ENCODE measurements at regions not wholly inside any gene's neighbourhood (a gene's known extent, or its start where the extent isn't known, plus 50 kb on each side); places are given as distances from the start of the nearest gene placed in this dataset.
A peak's percentile ranks its signal among the peaks of the same experiment; 100 is the strongest.

- peaks cover 0 to 30% (median 12%) of the 10 kb centered on the region in 7 donors for H3K27me3 ChIP-seq
- TF ChIP-seq CTCF (IDR thresholded peaks at IDR 0.05) = no peak
- H3K36me3 ChIP-seq = no peaks in the 10 kb centered on the region
- no peak overlapping the region for H3K27ac ChIP-seq
- DNase-seq (no peak), ATAC-seq (peak in 1 of 8 donors; percentile 59)
- intact Hi-C loops (cut with DNase I) = no loop called here
- WGBS, 2 donors = 79 to 83% methylated on average over 7 of the region's 7 CpGs
- no peaks in the 10 kb centered on the region for H3K9me3 ChIP-seq
- no peaks in the 10 kb centered on the region for H3K4me1 ChIP-seq
- H3K4me3 ChIP-seq = no peak overlapping the region
These were observed 159.1 kb downstream of the TFAP2C start for GRCh38 chr20:56788041-56788670.

GRCh38 chr20:56788671-56789610 is 159.8 kb downstream of the TFAP2C start:
- intact Hi-C loops (cut with DNase I) = no loop called here
- Histone ChIP-seq H3K9me3 (no peaks in the 10 kb centered on the region), H3K27me3 (peaks cover 0 to 31% (median 19%) of the 10 kb centered on the region in 7 donors), H3K27ac (no peak overlapping the region), H3K4me3 (no peak overlapping the region), H3K4me1 (no peaks in the 10 kb centered on the region), H3K36me3 (no peaks in the 10 kb centered on the region)
- ATAC-seq (no peak), DNase-seq (no peak)
- 80 to 84% methylated on average over 6 of the region's 6 CpGs for WGBS, 2 donors
- TF ChIP-seq CTCF (IDR thresholded peaks at IDR 0.05) = no peak

GRCh38 chr20:56793916-56794315 is 164.8 kb downstream of the TFAP2C start:
- Histone ChIP-seq H3K27me3 (peaks cover 0 to 22% (median 17%) of the 10 kb centered on the region in 7 donors), H3K4me3 (no peak overlapping the region), H3K4me1 (no peaks in the 10 kb centered on the region), H3K36me3 (no peaks in the 10 kb centered on the region), H3K27ac (no peak overlapping the region), H3K9me3 (peaks cover 0 to 10% (median 5%) of the 10 kb centered on the region in 11 donors)
- intact Hi-C loops (cut with DNase I) = no loop called here
- no peak for ATAC-seq
- DNase-seq = no peak
- WGBS, 2 donors = 77 to 87% methylated on average over 7 of the region's 7 CpGs
- no peak for TF ChIP-seq CTCF (IDR thresholded peaks at IDR 0.05)

GRCh38 chr20:56795492-56795891 is 166.4 kb downstream of the TFAP2C start:
- H3K27me3 ChIP-seq = peaks cover 0 to 27% (median 17%) of the 10 kb centered on the region in 7 donors
- no peak overlapping the region for H3K27ac ChIP-seq
- H3K4me1 ChIP-seq = no peaks in the 10 kb centered on the region
- DNase-seq = no peak
- no peaks in the 10 kb centered on the region for H3K36me3 ChIP-seq
- WGBS, 2 donors = 81 to 84% methylated on average over 2 of the region's 2 CpGs
- TF ChIP-seq CTCF (IDR thresholded peaks at IDR 0.05) = no peak
- intact Hi-C loops (cut with DNase I) = no loop called here
- H3K9me3 ChIP-seq = peaks cover 0 to 12% (median 7%) of the 10 kb centered on the region in 11 donors
- H3K4me3 ChIP-seq = no peak overlapping the region
- no peak for ATAC-seq
